HG02623 (cell line): ENCODE measurements at regions not wholly inside any gene's neighbourhood (a gene's known extent, or its start where the extent isn't known, plus 50 kb on each side); places are given as distances from the start of the nearest gene placed in this dataset.

Experiments used
- ATAC-seq: cut with Tn5 transposase; IDR thresholded peaks from one replicate; pipeline ENCODE4 v1.9.1; 2021; ENCODE audit warnings: moderate library complexity; ENCODE audit not compliant: unreplicated experiment

DNA sequence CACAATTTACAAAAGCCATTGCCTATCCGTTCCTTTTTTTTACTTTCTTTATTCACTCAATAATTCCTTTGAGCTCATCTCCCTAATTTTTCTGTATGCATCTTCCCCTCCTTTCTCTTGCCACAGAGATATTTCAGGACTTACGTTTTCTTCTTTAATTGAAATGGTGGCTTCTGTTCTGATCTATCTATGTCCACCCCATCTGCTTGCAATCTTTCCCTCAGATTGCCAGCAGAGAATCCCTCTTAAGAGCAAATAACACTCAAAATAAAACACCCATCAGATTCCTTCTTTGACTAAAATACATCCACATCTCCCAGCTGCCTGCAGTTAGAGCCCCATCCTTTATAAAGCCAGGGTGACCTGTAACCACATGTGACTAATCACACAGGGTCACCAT is 478.6 kb downstream of the EFNB2 start:
- ATAC-seq = no peak

DNA sequence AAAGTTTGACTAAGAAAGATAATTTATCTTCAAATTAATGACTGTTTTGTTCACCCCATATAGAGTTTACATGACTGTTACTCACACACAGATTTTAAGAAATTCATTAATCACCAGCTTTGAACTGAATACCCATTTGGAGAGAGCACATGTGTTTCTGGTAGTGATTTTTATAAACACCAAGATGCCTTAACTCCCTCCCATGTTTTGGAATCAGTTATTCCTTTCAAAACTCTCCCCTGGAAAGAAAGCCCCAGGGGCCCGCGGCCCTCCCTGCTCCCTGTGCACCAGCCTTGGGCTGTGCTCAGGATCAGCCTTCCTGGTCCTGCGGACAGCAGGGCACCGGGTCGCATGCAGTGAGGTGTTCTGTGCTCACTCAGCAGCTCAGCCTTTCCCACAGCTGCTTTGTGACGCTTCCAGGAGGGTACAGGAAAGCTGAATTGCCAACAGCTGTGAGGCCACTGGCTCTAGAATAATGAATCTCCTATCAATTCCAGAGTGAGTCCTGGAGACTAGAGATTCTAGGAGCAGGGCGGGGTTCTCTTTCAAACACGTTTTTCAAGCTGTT is 483.2 kb downstream of the EFNB2 start:
- ATAC-seq = no peak

DNA sequence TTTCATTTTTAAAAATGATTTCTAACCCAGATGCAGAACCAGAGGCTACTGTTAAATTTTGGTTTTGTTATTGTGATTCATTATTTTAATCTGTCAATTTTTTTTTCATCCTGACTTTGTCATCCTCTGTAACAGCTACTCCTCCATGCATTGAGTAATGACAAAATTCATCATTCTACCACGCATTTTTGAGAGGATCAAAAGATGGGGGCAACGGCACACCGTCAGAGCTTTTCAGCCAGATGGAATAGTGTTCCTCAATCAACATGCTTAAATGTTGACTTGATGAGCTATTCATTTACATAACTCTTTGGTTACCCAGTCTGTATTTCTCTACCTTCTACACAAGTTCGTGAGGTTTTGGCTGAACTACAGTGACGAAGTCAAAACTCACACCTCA is 486.3 kb downstream of the EFNB2 start:
- ATAC-seq = no peak

DNA sequence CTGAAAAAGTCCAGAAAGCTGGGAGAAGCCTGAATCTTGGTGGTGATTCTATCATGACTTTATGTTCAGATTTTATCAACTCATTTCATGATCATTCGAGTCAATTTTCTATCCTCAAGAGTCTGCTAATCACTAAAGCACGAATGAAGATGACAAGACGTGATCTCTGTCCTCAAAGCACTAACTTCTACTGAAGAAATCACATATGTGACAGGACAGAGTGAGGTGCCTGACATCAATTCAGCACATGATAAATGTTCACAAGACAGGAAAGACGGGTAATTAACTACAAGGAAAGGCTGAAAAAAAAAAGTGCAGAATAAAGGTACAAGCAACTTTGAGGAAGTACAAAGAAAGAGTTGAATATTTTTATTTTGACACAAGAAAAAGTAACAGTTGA is 487.1 kb downstream of the EFNB2 start:
- ATAC-seq = no peak

- no peak for ATAC-seq
These were observed 487.6 kb downstream of the EFNB2 start for GRCh38 chr13:106047859-106048258.

- ATAC-seq = no peak
These were observed 492.4 kb downstream of the EFNB2 start for GRCh38 chr13:106042996-106043581.

DNA sequence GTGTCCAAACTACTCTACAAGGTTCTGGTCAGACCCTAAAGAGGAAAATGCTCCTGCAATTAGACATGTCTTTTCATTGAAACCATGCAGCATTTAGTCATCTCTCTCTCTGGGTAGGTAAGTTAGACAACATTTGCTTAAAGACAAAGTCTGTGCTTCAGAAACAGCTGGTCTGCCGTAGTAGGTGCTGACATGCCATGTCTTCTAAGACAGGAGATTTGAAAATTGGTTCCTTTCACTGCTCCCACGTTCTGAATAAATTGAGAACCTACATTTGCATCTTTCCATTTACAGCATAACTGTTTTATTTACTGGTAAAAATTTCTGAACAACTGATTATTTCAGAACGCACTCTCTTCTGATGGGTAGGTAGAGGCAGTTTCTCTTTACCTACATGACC is 494.0 kb downstream of the EFNB2 start:
- ATAC-seq = no peak

DNA sequence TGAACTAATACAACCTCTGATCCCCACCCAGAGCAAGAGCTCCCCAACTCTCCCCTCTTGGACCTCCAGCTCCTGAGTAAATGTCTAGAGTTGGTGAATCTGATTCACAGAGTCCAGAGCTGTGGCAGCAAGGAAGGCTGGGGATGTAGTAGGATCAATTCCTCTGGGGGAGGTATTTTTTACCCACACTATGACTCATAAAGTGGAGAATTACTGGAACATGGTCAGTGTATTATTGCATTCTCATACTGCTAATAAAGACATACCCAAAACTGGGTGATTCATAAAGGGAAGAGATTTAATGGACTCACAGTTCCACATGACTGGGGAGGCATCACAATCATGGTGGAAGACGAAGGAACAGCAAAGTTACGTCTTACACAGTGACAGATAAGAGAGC is 496.7 kb downstream of the EFNB2 start:
- ATAC-seq = no peak

DNA sequence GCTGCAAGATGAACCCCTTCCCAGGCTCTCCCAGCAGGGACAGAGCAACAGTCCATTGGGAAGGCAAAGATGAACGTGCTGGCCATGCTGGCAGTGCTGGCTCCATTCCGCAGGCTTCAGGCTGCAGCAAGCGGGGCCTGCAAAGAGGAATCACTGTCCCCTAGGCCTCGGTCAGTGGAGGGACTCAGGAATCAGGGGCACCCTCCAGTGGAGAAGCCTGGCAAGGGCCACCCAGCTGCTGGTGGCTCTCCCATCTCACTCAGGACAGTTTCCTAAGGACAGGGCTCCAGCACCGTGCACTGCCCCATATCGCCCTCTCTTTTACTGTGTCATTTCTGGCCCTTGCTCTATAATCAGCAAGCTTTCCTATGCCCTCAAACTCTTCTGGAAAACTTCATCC is 498.6 kb downstream of the EFNB2 start:
- ATAC-seq = no peak

- ATAC-seq = no peak
These were observed 501.3 kb downstream of the EFNB2 start for GRCh38 chr13:106034201-106034600.

DNA sequence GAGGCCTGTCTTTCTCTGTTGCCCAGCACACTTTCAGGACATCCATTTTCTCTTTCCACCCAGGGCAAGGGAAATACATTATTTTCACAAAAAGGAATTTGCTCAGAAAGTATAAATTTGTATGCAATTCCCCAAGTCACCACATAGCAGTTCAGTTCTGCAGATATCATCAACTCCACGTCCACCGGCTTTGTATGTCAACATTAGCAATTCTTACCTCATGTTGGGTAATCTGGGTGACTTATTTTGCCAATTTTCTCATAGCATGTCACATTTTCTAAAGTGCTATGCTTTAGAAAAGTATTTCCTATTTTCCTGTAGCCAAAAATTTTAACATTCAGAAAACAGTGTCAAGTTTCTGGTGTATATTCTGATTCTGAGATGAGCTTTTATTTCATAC is 501.8 kb downstream of the EFNB2 start:
- ATAC-seq = no peak

DNA sequence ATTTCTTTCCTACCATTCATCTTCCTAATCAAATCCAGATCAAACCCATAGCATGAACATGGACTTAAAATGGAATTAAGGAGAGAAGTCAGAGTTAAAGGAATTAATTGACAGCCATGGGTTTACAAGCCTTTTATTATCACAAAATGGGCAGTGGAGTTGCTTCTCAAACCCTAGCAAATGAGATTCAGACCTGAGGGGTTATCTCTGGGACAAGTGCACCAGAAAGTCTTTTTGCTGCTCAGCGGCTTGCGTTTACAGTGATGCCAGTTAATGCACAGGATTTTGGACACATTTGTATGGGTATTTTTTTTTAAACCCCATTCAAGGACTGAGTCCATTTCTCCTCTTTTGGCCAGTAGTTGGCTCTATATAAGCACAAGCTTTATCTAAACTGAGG is 503.0 kb downstream of the EFNB2 start:
- no peak for ATAC-seq

DNA sequence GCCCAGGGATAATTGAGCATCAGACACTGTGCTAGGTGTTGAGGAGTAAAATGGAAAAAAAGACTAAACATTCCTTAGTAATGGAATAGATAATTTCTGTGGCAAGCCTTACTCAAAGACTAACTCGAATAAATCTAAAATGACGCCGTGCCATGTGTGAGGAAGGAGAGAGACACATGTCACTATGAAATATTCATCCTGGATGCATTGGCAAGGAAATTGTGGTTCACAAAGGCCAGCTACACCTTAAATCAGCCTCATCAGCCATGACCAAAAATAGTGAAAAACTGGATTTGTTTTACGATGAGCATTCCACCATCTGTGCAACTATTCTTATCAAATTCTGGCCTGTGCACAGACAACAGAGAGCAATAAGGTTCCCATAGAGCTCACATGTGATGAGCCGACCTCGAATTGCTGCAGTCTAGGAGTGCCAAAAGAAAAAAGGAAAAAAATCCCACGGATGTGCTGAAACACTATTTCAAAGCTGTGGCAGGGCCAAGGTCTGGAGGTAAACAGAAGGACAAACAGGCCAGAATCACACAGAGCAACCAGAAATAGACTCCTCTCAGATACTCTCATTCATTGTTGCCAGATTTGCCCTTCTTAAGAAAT is 505.7 kb downstream of the EFNB2 start:
- ATAC-seq = no peak

DNA sequence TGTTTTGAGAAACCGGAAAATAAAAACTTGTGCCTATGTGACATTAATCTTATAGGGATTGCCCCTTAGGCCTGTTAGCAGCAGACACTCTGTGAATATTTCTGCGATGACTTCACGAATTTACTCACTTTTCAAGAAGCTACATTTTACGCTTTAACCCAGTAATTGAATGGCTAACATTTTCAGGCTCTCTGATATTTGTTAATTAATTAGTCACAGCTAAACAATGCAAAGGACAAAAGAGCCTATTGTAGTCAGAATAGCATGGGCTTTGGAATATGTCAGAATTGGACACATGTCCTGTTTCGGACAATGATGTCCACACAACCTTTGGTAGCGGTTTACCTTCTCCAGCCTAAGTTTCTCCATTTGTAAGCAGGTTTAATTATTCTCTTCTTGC is 506.6 kb downstream of the EFNB2 start:
- ATAC-seq = no peak

- ATAC-seq = no peak
These were observed 523.9 kb downstream of the EFNB2 start for GRCh38 chr13:106011600-106011999.

DNA sequence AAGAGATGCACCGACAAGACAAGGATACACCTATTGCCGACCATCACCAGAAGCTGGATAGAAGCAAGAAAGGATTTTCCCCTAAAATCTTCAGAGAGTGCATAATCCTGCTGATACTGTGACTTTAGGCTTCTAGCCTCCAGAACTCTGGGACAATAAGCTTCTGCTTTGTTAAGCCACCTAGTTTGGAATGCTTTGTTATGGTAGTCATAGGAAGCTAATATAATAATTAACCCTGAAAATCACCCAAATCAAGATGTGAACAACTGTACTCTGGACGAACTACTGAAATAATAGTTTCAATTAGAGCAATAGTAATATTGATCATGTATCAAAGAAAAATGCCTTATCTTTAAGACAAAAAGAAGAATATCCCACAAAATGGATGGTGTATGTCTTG is 524.6 kb downstream of the EFNB2 start:
- no peak for ATAC-seq

DNA sequence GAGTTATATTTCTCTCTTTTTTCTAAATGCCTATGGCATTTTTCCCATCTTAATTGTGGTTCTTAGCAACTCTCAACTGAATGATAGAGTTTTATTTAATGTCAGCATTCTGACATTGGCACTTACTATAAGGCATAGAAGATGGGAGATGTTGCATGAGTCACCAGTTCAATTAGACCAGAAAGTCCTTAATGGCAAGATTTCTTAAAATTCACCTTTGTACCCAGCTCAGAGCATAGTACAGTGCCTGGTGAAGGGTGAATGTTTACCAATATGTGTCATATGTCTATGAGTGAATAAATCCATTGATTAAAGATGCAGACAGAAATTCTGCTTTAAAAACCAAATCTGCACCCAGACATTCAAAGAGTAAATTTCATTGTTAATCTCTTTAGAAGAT is 526.9 kb downstream of the EFNB2 start:
- ATAC-seq = no peak

- ATAC-seq = no peak
These were observed 528.3 kb downstream of the EFNB2 start for GRCh38 chr13:106007156-106007555.

DNA sequence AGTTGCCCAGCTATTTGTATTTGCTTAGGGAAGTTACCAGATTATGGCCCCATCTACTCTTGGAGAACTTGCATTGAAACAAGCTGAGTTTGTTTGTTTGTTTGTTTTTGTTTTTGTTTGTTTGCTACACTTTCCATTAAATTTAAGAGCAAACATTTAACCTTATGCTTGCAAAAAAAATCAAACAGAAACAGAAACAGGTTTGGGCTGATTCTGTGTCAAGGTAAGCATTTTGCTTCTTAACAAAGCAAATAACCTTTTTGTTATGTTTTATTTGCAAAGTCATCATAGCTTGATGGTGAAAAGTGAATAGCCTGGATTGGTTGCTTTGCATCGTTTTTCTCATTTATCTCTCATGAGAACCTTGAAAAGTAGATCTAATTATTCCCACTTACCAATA is 531.8 kb downstream of the EFNB2 start:
- ATAC-seq = no peak

GRCh38 chr13:106001443-106001842 is 534.0 kb downstream of the EFNB2 start:
- no peak for ATAC-seq

DNA sequence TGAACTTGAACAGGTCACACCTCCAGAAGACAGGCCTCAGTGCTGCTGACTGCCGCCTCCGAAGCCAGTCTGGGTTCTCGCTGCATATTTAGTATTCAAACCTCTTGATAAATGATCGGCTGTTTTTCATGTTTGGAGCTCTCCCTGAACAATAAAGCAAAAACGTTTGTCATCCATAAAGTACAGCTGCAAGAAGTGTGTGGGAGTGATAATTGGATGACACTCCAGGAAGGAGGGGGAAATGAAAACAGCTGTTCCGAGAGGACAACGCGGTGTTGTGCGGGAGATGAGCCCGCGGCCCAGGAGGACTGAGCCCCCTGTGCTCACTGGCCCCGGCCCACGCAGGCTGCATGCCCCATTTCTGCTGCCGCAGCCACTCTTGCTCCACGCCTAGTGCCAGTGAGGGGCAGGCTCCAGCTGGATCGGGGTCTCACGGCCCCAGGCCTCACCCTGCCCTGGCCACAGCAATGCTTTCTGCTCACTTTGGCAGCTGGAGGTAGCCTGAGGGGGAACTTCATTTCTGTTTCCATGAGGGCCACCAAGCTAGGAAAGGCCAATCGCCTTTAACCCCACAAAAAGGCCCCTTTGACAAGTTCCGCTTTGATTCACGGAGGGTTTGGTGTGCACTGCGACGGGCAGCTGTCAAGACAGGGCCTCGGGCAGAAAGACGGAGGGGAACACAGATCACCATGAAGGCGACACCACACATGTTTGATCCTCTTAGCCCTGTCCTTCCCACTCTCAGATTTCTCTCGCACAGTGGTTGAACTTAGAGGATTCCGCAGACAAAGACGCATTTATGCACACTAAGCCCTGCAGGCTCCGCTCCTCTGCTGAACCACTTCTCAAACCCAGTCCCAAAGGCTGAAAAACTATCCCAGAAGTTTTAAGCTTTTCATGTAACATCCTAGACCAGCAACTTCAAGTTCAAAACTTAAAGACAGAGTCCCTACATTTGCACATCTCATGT is 537.6 kb downstream of the EFNB2 start:
- ATAC-seq = no peak
